MM.1S (cell line): ENCODE measurements at regions not wholly inside any gene's neighbourhood (a gene's known extent, or its start where the extent isn't known, plus 50 kb on each side); places are given as distances from the start of the nearest gene placed in this dataset.

Experiments
- DNase-seq: peaks from one replicate; pipeline ENCODE4 v3.0.0-alpha.2; 2015
- H2AFZ ChIP-seq: fragments of 300-600 bp; sonication (generic); 2 replicates; pipeline ENCODE4 v1.6.0; 2016; ENCODE audit warnings: antibody characterized with exemption, low read length
- H3F3A ChIP-seq: fragments of 300-600 bp; sonication (generic); 2 replicates; pipeline ENCODE4 v1.6.1; 2016; ENCODE audit warnings: mild to moderate bottlenecking, antibody characterized with exemption, low read length, moderate library complexity, mixed read lengths; ENCODE audit not compliant: insufficient read depth
- H3K27ac ChIP-seq: fragments of 300-600 bp; sonication (generic); 2 replicates; pipeline ENCODE4 v1.5.1; 2016; ENCODE audit warnings: mild to moderate bottlenecking, low read length
- H3K27me3 ChIP-seq: fragments of 300-600 bp; sonication (generic); replicated peaks from 2 replicates; pipeline ENCODE4 v1.6.0; 2016; ENCODE audit warnings: low read length; ENCODE audit not compliant: insufficient read depth
- H3K36me3 ChIP-seq: fragments of 300-600 bp; sonication (generic); replicated peaks from 2 replicates; pipeline ENCODE4 v1.6.1; 2016; ENCODE audit warnings: mild to moderate bottlenecking, low read length, mixed read lengths; ENCODE audit not compliant: insufficient read depth
- H3K4me1 ChIP-seq: fragments of 300-600 bp; sonication (generic); 2 replicates; pipeline ENCODE4 v1.6.1; 2016; ENCODE audit warnings: low read length, mixed read lengths
- H3K4me2 ChIP-seq: fragments of 300-600 bp; sonication (generic); 2 replicates; pipeline ENCODE4 v1.6.0; 2016; ENCODE audit warnings: low read depth, low read length
- H3K4me3 ChIP-seq: fragments of 300-600 bp; sonication (generic); 2 replicates; pipeline ENCODE4 v1.5.1; 2016; ENCODE audit warnings: low read length, mixed read lengths
- H3K79me2 ChIP-seq: fragments of 300-600 bp; sonication (generic); 2 replicates; pipeline ENCODE4 v1.6.1; 2016; ENCODE audit warnings: mixed run types, low read length, mixed read lengths
- H3K9ac ChIP-seq: fragments of 300-600 bp; sonication (generic); 2 replicates; pipeline ENCODE4 v1.6.1; 2016; ENCODE audit warnings: low read length, mixed read lengths
- H3K9me2 ChIP-seq: fragments of 300-600 bp; sonication (generic); replicated peaks from 2 replicates; pipeline ENCODE4 v1.6.1; 2016; ENCODE audit warnings: mild to moderate bottlenecking, low read length, mixed read lengths; ENCODE audit not compliant: insufficient read depth
- H3K9me3 ChIP-seq: fragments of 300-600 bp; sonication (generic); replicated peaks from 2 replicates; pipeline ENCODE4 v1.6.1; 2016; ENCODE audit warnings: mild to moderate bottlenecking, low read length, mixed read lengths; ENCODE audit not compliant: insufficient read depth
- H4K20me1 ChIP-seq: fragments of 300-600 bp; sonication (generic); 2 replicates; pipeline ENCODE4 v1.6.1; 2016; ENCODE audit warnings: mild to moderate bottlenecking, low read length, moderate library complexity, mixed read lengths; ENCODE audit not compliant: insufficient read depth
- CTCF ChIP-seq: fragments of 300-600 bp; sonication (generic); IDR thresholded peaks from 2 replicates; pipeline ENCODE4 v1.5.1; 2016; ENCODE audit warnings: antibody characterized with exemption, low read length, mixed read lengths
- EZH2 ChIP-seq: fragments of 300-600 bp; sonication (generic); optimal IDR thresholded peaks from 2 replicates; pipeline ENCODE3; 2017; ENCODE audit warnings: low read depth, mild to moderate bottlenecking, antibody characterized with exemption, low read length, mixed read lengths
- EZH2phosphoT487 ChIP-seq: fragments of 300-600 bp; sonication (generic); IDR thresholded peaks from 2 replicates; pipeline ENCODE4 v1.6.1; 2018; ENCODE audit warnings: antibody characterized with exemption, low read length

GRCh38 chr11:28836285-28837081 lies 728.3 kb downstream of the METTL15 start:
- Histone ChIP-seq H3K4me2 (no peak overlapping the region), H3K36me3 (no peaks in the 10 kb centered on the region), H3K4me1 (no peaks in the 10 kb centered on the region), H3F3A (no peaks in the 10 kb centered on the region), H2AFZ (no peak overlapping the region), H4K20me1 (no peaks in the 10 kb centered on the region), H3K27ac (no peak overlapping the region), H3K9me3 (no peaks in the 10 kb centered on the region), H3K9me2 (no peaks in the 10 kb centered on the region), H3K9ac (no peak overlapping the region), H3K27me3 (no peaks in the 10 kb centered on the region), H3K79me2 (no peaks in the 10 kb centered on the region), H3K4me3 (no peak overlapping the region)
- TF ChIP-seq EZH2phosphoT487 (no peak), EZH2 (no peak), CTCF (no peak)
- DNase-seq: no peak

- Histone ChIP-seq H3K4me3 (no peak overlapping the region), H3K4me2 (no peak overlapping the region), H3K4me1 (no peaks in the 10 kb centered on the region), H3K9me3 (no peaks in the 10 kb centered on the region), H3K9me2 (no peaks in the 10 kb centered on the region), H3F3A (no peaks in the 10 kb centered on the region), H3K27me3 (no peaks in the 10 kb centered on the region), H3K79me2 (no peaks in the 10 kb centered on the region), H4K20me1 (no peaks in the 10 kb centered on the region), H3K9ac (no peak overlapping the region), H3K36me3 (no peaks in the 10 kb centered on the region), H3K27ac (no peak overlapping the region), H2AFZ (no peak overlapping the region)
- TF ChIP-seq EZH2 (no peak), EZH2phosphoT487 (no peak), CTCF (no peak)
- no peak for DNase-seq
Measured at GRCh38 chr11:28835790-28836189, 727.6 kb downstream of the METTL15 start.

GRCh38 chr11:28835317-28835716 lies 727.1 kb downstream of the METTL15 start:
- H3K27ac ChIP-seq: no peak overlapping the region
- H2AFZ ChIP-seq: no peak overlapping the region
- no peak overlapping the region for H3K9ac ChIP-seq
- H3K4me1 ChIP-seq: no peaks in the 10 kb centered on the region
- no peaks in the 10 kb centered on the region for H3K27me3 ChIP-seq
- no peak for DNase-seq
- H3K36me3 ChIP-seq: no peaks in the 10 kb centered on the region
- no peak overlapping the region for H3K4me2 ChIP-seq
- H4K20me1 ChIP-seq: no peaks in the 10 kb centered on the region
- H3K79me2 ChIP-seq: no peaks in the 10 kb centered on the region
- H3F3A ChIP-seq: no peaks in the 10 kb centered on the region
- no peaks in the 10 kb centered on the region for H3K9me3 ChIP-seq
- no peaks in the 10 kb centered on the region for H3K9me2 ChIP-seq
- TF ChIP-seq EZH2 (no peak), EZH2phosphoT487 (no peak), CTCF (no peak)
- H3K4me3 ChIP-seq: no peak overlapping the region
